Neural progenitor cell (in vitro differentiated cells): ENCODE measurements at regions not wholly inside any gene's neighbourhood (a gene's known extent, or its start where the extent isn't known, plus 50 kb on each side); places are given as distances from the start of the nearest gene placed in this dataset.
"Not testable (repeated sequence)": the region's sequence is repeated elsewhere in the genome, so short reads cannot be mapped to it uniquely, and the experiment has no call there.

Experiments used
- DNase-seq: peaks from one replicate; pipeline ENCODE4 v3.0.0-alpha.2; 2016; ENCODE audit warnings: low spot score
- H2AFZ ChIP-seq: fragments of 200-600 bp; sonication (generic); replicated peaks from 2 replicates; pipeline ENCODE4 v1.6.1; 2016; ENCODE audit warnings: antibody characterized with exemption
- H3F3A ChIP-seq: fragments of 200-600 bp; sonication (generic); 2 replicates; pipeline ENCODE4 v1.6.1; 2016; ENCODE audit warnings: antibody characterized with exemption, low read depth
- H3K27ac ChIP-seq: fragments of 200-600 bp; sonication (generic); 2 replicates; pipeline ENCODE4 v1.5.1; 2016; ENCODE audit warnings: mild to moderate bottlenecking
- H3K27me3 ChIP-seq: fragments of 200-600 bp; sonication (generic); 2 replicates; pipeline ENCODE4 v1.6.1; 2016; ENCODE audit warnings: mild to moderate bottlenecking, moderate library complexity
- H3K36me3 ChIP-seq: fragments of 200-600 bp; sonication (generic); 2 replicates; pipeline ENCODE4 v1.5.1; 2016
- H3K4me1 ChIP-seq: fragments of 200-600 bp; sonication (generic); 2 replicates; pipeline ENCODE4 v1.6.1; 2016; ENCODE audit warnings: mixed run types
- H3K4me2 ChIP-seq: fragments of 200-600 bp; sonication (generic); 2 replicates; pipeline ENCODE4 v1.6.1; 2016
- H3K4me3 ChIP-seq: fragments of 200-600 bp; sonication (generic); 2 replicates; pipeline ENCODE4 v1.5.1; 2016
- H3K79me2 ChIP-seq: fragments of 200-600 bp; sonication (generic); 2 replicates; pipeline ENCODE4 v1.6.1; 2016; ENCODE audit warnings: low read depth
- H3K9ac ChIP-seq: fragments of 200-600 bp; sonication (generic); 2 replicates; pipeline ENCODE4 v1.6.1; 2016
- H3K9me3 ChIP-seq: fragments of 200-600 bp; sonication (generic); 2 replicates; pipeline ENCODE4 v1.5.1; 2016; ENCODE audit warnings: low read depth
- H4K20me1 ChIP-seq: fragments of 200-600 bp; sonication (generic); 2 replicates; pipeline ENCODE4 v1.6.1; 2016; ENCODE audit warnings: low read depth
- H3K27ac Mint-ChIP-seq: 3 replicates; pipeline ENCODE4 v1.8.0; 2021; ENCODE audit warnings: mixed read lengths
- H3K27me3 Mint-ChIP-seq: 2 replicates; pipeline ENCODE4 v1.8.0; 2022; ENCODE audit warnings: low read depth, mild to moderate bottlenecking, inconsistent platforms, moderate library complexity, mixed read lengths; ENCODE audit not compliant: insufficient read depth
- H3K36me3 Mint-ChIP-seq: 3 replicates; pipeline ENCODE4 v1.8.0; 2021; ENCODE audit warnings: mixed read lengths
- H3K4me1 Mint-ChIP-seq: 3 replicates; pipeline ENCODE4 v1.8.0; 2021; ENCODE audit warnings: mixed read lengths
- H3K4me3 Mint-ChIP-seq: 3 replicates; pipeline ENCODE4 v1.8.0; 2021; ENCODE audit warnings: mild to moderate bottlenecking, moderate library complexity, mixed read lengths
- H3K9me3 Mint-ChIP-seq: 3 replicates; pipeline ENCODE4 v1.8.0; 2020; ENCODE audit warnings: mixed read lengths
- CTCF ChIP-seq: fragments of 200-600 bp; sonication (generic); IDR thresholded peaks from 2 replicates; pipeline ENCODE4 v1.5.1; 2017; ENCODE audit warnings: antibody characterized with exemption, mild to moderate bottlenecking
- EZH2 ChIP-seq: fragments of 200-600 bp; sonication (generic); IDR thresholded peaks from 2 replicates; pipeline ENCODE4 v1.6.1; 2017; ENCODE audit warnings: antibody characterized with exemption, mild to moderate bottlenecking, moderate library complexity
- EZH2phosphoT487 ChIP-seq: fragments of 200-600 bp; sonication (generic); IDR thresholded peaks from 2 replicates; pipeline ENCODE4 v1.6.1; 2017; ENCODE audit warnings: antibody characterized with exemption

- Mint-ChIP-seq H3K36me3 (no peaks in the 10 kb centered on the region), H3K27me3 (no peaks in the 10 kb centered on the region)
Measured at GRCh38 chr7:91731976-91732375, 148.5 kb downstream of the MTERF1 start.

GRCh38 chr7:91749418-91749817 is 131.1 kb downstream of the MTERF1 start:
- Mint-ChIP-seq H3K9me3 (peaks cover 21% of the 10 kb centered on the region), H3K4me1 (no peaks in the 10 kb centered on the region), H3K36me3 (peaks cover 3% of the 10 kb centered on the region), H3K27ac (no peak overlapping the region), H3K27me3 (no peaks in the 10 kb centered on the region), H3K4me3 (no peak overlapping the region)
- no peak for DNase-seq
- no peak overlapping the region for H3K4me3 ChIP-seq
- TF ChIP-seq EZH2phosphoT487 (no peak), EZH2 (no peak), CTCF (no peak)
- no peak overlapping the region for H3K4me2 ChIP-seq
- H2AFZ ChIP-seq = no peak overlapping the region
- no peaks in the 10 kb centered on the region for H3K36me3 ChIP-seq
- no peak overlapping the region for H3K9ac ChIP-seq
- no peaks in the 10 kb centered on the region for H4K20me1 ChIP-seq
- H3K27me3 ChIP-seq = no peaks in the 10 kb centered on the region
- no peaks in the 10 kb centered on the region for H3K79me2 ChIP-seq
- H3F3A ChIP-seq = no peaks in the 10 kb centered on the region
- H3K4me1 ChIP-seq = no peaks in the 10 kb centered on the region
- H3K27ac ChIP-seq = no peak overlapping the region
- H3K9me3 ChIP-seq = no peaks in the 10 kb centered on the region

More at GRCh38 chr7:91731976-91732375, 148.5 kb downstream of the MTERF1 start:
- TF ChIP-seq EZH2 (no peak), EZH2phosphoT487 (no peak), CTCF (no peak)
- Histone ChIP-seq H3K9ac (no peak overlapping the region), H3K79me2 (no peaks in the 10 kb centered on the region), H4K20me1 (no peaks in the 10 kb centered on the region), H3K4me3 (no peak overlapping the region), H3K27ac (no peak overlapping the region), H3K27me3 (no peaks in the 10 kb centered on the region), H3K4me1 (no peaks in the 10 kb centered on the region), H2AFZ (no peak overlapping the region), H3K4me2 (no peak overlapping the region), H3F3A (no peaks in the 10 kb centered on the region), H3K9me3 (no peaks in the 10 kb centered on the region), H3K36me3 (no peaks in the 10 kb centered on the region)
- no peaks in the 10 kb centered on the region for H3K4me1 Mint-ChIP-seq
- DNase-seq = no peak
- H3K4me3 Mint-ChIP-seq = no peak overlapping the region
- H3K9me3 Mint-ChIP-seq = peaks cover 16% of the 10 kb centered on the region
- H3K27ac Mint-ChIP-seq = no peak overlapping the region

DNA sequence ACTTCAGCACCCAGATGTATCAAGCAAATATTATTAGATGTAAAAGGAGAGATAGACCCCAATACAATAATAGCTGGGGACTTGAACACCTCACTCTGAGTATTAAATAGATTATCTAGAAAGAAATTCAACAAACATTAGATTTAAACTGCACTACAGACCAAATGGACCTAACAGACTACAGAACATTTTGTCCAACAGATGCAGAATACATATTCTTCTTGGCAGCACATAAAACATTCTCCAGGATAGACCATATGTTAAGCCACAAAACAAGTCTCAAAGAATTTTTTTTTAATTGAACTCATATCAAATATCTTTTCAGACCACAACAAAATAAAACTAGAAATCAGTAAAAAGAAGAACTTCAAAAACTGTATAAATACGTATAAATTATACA is 130.4 kb downstream of the MTERF1 start:
- Mint-ChIP-seq H3K36me3 (peaks cover 3% of the 10 kb centered on the region), H3K4me3 (no peak overlapping the region), H3K9me3 (peaks cover 21% of the 10 kb centered on the region), H3K27me3 (no peaks in the 10 kb centered on the region), H3K27ac (no peak overlapping the region), H3K4me1 (no peaks in the 10 kb centered on the region)
- no peak overlapping the region for H3K4me3 ChIP-seq
- H3K36me3 ChIP-seq = no peaks in the 10 kb centered on the region
- H3K4me1 ChIP-seq = no peaks in the 10 kb centered on the region
- H3K4me2 ChIP-seq = no peak overlapping the region
- no peak overlapping the region for H3K27ac ChIP-seq
- H3K9ac ChIP-seq = no peak overlapping the region
- H3K9me3 ChIP-seq = no peaks in the 10 kb centered on the region
- no peaks in the 10 kb centered on the region for H3K27me3 ChIP-seq
- H3K79me2 ChIP-seq = no peaks in the 10 kb centered on the region
- H4K20me1 ChIP-seq = no peaks in the 10 kb centered on the region
- H2AFZ ChIP-seq = no peak overlapping the region
- DNase-seq = no peak
- no peak for TF ChIP-seq CTCF
- no peak for TF ChIP-seq EZH2
- TF ChIP-seq EZH2phosphoT487 = no peak
- H3F3A ChIP-seq = no peaks in the 10 kb centered on the region

GRCh38 chr7:91752102-91752501 is 128.4 kb downstream of the MTERF1 start:
- Histone ChIP-seq H3K9me3 (no peaks in the 10 kb centered on the region), H3K4me1 (no peaks in the 10 kb centered on the region), H2AFZ (no peak overlapping the region), H3K27me3 (no peaks in the 10 kb centered on the region), H3F3A (no peaks in the 10 kb centered on the region), H3K36me3 (no peaks in the 10 kb centered on the region), H3K27ac (no peak overlapping the region), H3K4me3 (no peak overlapping the region), H3K79me2 (no peaks in the 10 kb centered on the region), H3K4me2 (no peak overlapping the region), H3K9ac (no peak overlapping the region), H4K20me1 (no peaks in the 10 kb centered on the region)
- Mint-ChIP-seq H3K4me1 (no peaks in the 10 kb centered on the region), H3K4me3 (no peak overlapping the region), H3K27me3 (no peaks in the 10 kb centered on the region), H3K36me3 (peaks cover 3% of the 10 kb centered on the region), H3K27ac (no peak overlapping the region), H3K9me3 (peaks cover 22% of the 10 kb centered on the region)
- no peak for DNase-seq
- TF ChIP-seq EZH2 (no peak), EZH2phosphoT487 (no peak), CTCF (no peak)

GRCh38 chr7:91754280-91754679 is 126.2 kb downstream of the MTERF1 start:
- H3K9ac ChIP-seq, H3K36me3 Mint-ChIP-seq, H3K4me3 Mint-ChIP-seq, H3K27me3 ChIP-seq, H3F3A ChIP-seq, H3K27ac Mint-ChIP-seq, H3K36me3 ChIP-seq, H3K79me2 ChIP-seq, H3K4me1 ChIP-seq, H3K27ac ChIP-seq, H3K4me1 Mint-ChIP-seq, H3K4me2 ChIP-seq, H4K20me1 ChIP-seq, H3K27me3 Mint-ChIP-seq, H2AFZ ChIP-seq, DNase-seq, H3K9me3 ChIP-seq, H3K4me3 ChIP-seq: not testable (repeated sequence)
- peaks cover 22% of the 10 kb centered on the region for H3K9me3 Mint-ChIP-seq
